Stimulated activated CD4-positive, alpha-beta T cell treated with anti-CD3 and anti-CD28 coated beads, Interleukin-4, amount 100 ng/mL, for 24 hours (primary cell): ENCODE measurements at regions not wholly inside any gene's neighbourhood (a gene's known extent, or its start where the extent isn't known, plus 50 kb on each side); places are given as distances from the start of the nearest gene placed in this dataset.

Experiments used
- DNase-seq: peaks from one replicate; pipeline ENCODE4 v3.0.0-alpha.2; 2020

- DNase-seq = no peak
These were observed 148.1 kb upstream of the C14orf180 start for GRCh38 chr14:104431351-104431928.

- DNase-seq = no peak
These were observed 147.5 kb upstream of the C14orf180 start for GRCh38 chr14:104431929-104432541.

- DNase-seq = no peak
These were observed 146.8 kb upstream of the C14orf180 start for GRCh38 chr14:104432611-104433231.

GRCh38 chr14:104433401-104434213, 146.0 kb upstream of the C14orf180 start:
- no peak for DNase-seq

GRCh38 chr14:104434214-104435076, 145.1 kb upstream of the C14orf180 start:
- DNase-seq = no peak

GRCh38 chr14:104435147-104436046, 144.2 kb upstream of the C14orf180 start:
- DNase-seq = no peak

GRCh38 chr14:104436047-104436591, 143.4 kb upstream of the C14orf180 start:
- DNase-seq = no peak

- no peak for DNase-seq
These were observed 142.5 kb upstream of the C14orf180 start for GRCh38 chr14:104436741-104437701.

- DNase-seq = no peak
These were observed 141.9 kb upstream of the C14orf180 start for GRCh38 chr14:104437703-104438102.

GRCh38 chr14:104438166-104438887, 141.2 kb upstream of the C14orf180 start:
- DNase-seq = no peak

- DNase-seq = no peak
These were observed 139.9 kb upstream of the C14orf180 start for GRCh38 chr14:104439625-104440024.

GRCh38 chr14:104440297-104440956, 139.1 kb upstream of the C14orf180 start:
- no peak for DNase-seq

GRCh38 chr14:104441275-104442106, 138.1 kb upstream of the C14orf180 start:
- no peak for DNase-seq

GRCh38 chr14:104442107-104442551, 137.4 kb upstream of the C14orf180 start:
- DNase-seq = peak; percentile 1

GRCh38 chr14:104442631-104443390, 136.8 kb upstream of the C14orf180 start:
- DNase-seq = peak; percentile 2

- DNase-seq = peak; percentile 2
These were observed 136.0 kb upstream of the C14orf180 start for GRCh38 chr14:104443391-104444158.
